ENCODE measurements at regions not wholly inside any gene's neighbourhood (a gene's known extent, or its start where the extent isn't known, plus 50 kb on each side); places are given as distances from the start of the nearest gene placed in this dataset.

DNA sequence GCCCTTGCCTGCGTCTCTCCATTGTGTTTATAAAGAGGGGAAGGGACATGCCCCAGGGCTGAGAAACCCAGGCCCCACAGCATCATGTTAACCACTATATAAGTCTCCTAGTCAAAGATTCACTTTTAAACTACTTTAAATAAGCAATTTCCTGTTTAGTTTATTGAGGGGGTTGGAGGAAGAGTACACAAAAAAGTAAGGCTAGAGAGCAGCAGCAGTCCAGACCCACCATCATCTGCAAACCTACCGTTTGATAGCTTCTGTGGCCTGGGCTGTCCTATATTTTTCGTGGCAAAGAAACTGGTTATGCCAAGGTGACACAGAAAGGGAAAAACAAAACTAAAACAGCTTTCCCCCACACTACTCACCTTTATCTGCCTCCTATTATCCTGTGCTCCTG lies 646.1 kb downstream of the IRS1 start:
- no peak for DNase-seq (ENCODE audit: extremely low read depth in 1 of 2, low read depth in 1 of 2)

DNA sequence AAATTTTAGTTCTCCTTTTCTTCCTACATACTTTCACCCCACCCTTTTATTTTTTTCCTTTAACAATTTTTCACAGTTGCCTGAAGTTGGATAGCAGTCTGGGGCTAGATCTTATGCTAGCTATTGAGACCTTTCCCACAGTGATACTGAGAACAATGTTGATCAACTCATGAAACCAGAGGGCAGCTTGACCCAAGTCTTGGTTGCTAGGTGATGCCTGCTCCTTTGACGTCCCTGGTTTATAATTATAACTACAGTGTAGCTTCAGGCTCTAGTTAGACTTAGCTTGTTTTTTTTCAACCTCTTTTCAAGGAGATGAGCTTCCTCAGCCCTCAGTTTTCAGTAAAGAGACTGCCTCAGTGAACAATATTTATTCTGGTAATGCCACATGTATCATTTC lies 648.5 kb downstream of the IRS1 start:
- DNase-seq (ENCODE audit: extremely low read depth in 1 of 2, low read depth in 1 of 2), result no peak

DNA sequence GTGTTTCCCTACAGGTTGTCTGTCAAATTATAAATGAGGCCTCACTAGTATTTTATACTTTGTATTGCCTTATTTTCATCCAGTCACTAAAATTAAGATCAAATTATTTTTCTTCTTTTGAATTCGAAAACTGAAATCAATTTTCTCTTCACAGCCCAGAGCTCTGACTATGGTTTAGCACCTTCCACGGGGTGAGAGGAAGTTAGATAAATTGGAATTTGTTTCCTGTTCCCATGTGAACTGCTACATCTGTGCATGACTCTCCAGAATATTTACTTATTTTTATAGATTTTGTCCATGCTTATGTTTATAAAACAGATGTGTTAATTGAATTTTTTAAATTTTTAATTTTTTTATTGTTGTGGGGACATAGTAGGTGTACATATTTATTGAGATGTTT lies 656.5 kb downstream of the IRS1 start:
- DNase-seq (ENCODE audit: extremely low read depth in 1 of 2, low read depth in 1 of 2), result no peak

DNA sequence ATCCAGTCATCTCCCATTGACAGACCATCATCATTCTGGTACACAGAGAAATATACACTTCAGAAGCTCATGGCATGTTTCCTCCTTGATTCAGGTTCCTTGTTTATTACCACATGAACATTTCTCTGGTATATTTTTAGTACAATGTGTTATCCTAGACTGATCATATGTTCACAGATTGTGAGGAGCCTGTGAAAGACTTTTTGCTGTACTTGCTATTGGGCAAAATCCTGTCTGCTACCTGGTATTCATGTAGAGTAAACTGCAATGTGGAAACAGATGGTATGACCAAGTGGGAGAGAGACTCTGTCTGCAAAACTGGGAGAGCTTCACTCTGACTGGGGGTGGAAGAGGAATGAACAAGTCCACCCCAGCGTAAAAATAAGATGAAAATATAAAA lies 657.2 kb downstream of the IRS1 start:
- no peak for DNase-seq (ENCODE audit: extremely low read depth in 1 of 2, low read depth in 1 of 2)

DNA sequence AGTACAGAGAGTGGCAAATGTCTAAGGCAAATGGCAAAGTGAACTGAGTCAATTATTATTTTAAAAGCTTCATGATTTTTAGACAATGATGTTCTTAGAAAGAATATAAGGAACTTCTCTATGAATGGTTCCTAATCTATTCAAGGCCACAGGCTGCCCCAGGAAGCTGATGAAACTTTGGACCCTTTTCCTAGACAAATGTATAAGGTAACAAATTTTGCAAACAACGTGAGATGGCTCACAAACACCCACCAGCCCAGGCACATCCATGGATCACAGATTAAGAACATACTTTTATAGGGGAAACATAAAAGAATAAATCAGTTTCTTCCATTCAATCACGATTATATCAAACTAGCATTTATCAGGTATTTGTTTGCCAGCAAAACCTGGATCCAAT lies 659.0 kb downstream of the IRS1 start:
- no peak for DNase-seq (ENCODE audit: extremely low read depth in 1 of 2, low read depth in 1 of 2)

DNA sequence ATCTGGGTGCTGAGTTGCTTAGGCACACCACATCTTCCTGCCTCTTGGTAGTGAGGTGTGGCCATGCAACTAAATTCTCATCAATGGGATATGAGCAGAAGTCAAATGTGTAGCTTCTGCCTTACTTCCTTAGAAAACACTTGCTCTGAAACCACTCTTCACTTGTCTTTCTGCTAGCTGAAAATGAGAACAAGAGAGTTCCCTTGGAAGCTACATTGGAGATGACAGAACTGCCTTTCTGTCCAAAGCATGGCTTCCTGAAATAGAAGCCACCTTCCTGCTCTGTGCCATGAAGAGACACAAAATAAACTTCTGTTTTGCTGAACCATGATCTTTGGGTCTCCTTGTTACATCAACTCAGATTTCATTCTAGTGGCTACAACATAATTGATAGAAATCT lies 659.9 kb downstream of the IRS1 start:
- no peak for DNase-seq (ENCODE audit: extremely low read depth in 1 of 2, low read depth in 1 of 2)

DNA sequence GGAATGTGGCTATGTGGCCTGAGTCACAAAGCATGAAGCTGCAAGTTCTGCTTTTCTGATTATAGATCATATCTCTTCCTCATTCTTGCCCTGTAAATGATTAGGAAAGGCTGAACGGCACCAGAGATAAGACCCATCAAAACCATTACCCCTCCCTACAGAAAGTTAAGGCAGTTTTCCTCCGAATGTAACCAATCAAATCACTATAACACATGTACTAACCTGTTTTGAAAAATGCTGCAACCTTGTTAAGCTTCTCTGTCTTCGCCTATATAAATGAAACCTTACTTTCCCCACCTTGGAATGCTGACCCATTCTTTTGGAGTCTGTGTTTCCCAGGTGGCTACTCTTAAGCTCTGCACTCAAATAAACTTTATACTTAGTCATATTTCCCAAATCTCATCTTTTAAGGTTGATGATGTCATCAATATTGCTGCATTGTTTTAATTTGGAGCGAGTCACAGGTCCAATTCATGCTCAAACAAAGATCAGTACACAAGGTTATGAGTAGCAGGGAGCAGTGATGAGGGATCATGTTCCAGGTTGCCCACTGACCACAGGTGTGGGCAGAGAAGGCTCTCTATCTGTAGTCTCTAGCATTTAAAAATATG lies 662.3 kb downstream of the IRS1 start:
- no peak for DNase-seq (ENCODE audit: extremely low read depth in 1 of 2, low read depth in 1 of 2)

DNA sequence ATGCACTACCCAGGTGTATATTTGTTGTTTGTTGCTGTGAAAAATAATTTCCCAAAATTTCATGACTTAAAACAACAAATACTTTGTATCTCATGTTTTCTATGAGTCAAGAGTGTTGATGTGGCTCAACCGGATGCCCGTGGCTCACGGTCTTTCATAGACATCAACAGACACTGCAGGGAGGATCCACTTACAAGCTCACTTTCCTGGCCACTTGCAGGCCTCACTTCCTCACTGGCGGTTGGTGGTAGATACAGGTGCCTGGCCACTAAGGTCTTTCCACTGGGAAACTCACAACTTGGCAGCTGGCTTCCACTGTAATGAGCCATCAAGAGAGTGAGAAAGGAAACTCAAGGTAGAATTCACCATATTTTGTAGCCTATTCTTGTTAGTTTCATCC lies 662.9 kb downstream of the IRS1 start:
- DNase-seq (ENCODE audit: extremely low read depth in 1 of 2, low read depth in 1 of 2), result no peak

DNA sequence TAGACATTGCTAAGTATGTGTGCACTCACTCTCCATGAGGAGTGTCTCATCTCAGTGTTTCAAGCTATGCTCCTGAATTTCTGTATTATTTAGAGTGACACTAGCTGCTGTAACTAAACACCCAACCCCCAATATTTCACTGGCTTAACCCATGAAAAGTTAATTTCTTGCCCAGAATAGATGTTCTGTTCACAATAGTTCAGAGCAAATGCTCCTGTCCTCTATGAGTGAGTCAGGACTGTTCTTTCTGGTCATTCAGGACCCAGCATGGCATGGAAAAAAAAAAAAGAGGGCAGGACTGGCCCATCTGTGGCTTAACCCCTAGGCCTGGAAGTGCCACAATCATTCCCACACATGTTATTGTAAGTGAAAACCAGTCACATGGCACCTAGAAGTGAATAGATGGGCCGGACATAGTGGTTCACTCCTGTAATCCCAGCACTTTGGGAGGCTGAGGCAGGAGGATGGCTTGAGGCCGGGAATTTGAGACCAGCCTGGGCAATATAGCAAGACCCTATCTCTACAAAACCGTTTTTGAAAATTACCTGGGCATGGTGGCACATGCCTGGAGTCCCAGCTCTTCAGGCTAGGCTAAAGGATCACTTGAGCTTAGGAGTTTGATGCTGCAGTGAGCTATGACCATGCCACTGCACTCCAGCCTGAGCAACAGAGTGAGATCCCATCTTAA lies 663.6 kb downstream of the IRS1 start:
- DNase-seq (ENCODE audit: extremely low read depth in 1 of 2, low read depth in 1 of 2), result no peak

DNA sequence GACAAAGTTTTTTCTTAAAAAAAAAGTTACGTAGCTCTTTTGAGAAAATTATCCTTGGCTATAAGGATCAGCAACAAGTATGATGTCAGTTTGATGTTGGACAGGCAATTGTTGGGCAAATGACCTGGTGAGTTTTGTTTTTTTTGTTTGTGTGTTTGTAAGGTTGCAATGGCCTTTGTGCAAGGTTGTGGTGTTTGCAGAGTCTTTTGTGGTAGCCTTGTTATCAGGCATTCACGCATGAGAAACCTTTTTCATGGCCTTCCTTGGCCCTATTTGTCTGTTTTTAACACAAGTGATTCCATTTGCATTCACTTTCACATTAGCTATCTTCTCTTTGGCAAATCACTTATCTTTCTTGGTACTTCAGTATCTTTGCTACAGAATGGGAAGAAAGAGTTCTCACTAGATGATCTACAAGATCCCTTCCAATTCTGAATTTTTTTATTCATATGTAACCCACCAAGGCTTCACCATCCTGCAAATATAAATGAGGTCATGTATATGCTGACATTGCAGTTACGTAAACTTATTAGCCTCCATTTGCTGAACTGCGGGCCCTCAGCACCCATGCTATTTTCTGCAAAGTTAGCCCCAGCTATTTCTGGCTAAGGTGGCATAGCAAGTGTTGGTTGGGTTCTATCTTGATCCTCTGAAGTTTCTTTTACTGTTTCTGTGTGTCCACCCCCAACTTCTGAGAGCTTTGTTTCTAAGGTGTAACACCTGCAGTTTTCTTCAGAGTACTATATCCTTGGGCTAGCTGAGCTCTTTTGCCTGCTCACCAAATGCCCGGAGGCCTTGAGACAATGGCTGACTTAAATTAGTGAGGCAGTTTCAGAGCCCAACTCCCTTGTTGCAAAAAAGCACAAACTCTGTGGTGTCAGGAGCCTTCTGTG lies 667.1 kb downstream of the IRS1 start:
- no peak for DNase-seq (ENCODE audit: extremely low read depth in 1 of 2, low read depth in 1 of 2)

DNA sequence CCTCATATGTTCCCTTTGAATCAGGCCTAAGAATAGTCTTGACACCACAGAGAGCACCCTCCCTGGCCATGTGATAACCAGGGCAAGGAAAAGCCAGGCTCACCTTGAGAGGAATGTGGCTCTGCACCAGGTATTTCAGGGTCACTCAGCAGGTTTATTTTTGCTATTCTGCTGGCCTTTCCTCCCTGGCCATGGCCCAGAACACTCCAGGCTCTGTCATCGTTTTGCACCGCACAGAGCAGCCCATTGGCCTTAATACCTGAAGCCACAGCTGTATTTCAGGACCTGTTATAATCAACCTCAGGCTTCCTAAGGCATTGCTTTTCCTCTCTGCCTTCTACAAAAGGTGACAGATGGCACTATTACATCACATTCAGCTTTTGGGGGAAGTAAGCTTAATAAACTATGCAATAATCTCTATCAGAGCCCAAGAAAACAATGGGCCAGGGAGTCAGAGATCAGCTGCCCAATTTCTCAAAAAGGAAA lies 668.3 kb downstream of the IRS1 start:
- DNase-seq (ENCODE audit: extremely low read depth in 1 of 2, low read depth in 1 of 2), result no peak

DNA sequence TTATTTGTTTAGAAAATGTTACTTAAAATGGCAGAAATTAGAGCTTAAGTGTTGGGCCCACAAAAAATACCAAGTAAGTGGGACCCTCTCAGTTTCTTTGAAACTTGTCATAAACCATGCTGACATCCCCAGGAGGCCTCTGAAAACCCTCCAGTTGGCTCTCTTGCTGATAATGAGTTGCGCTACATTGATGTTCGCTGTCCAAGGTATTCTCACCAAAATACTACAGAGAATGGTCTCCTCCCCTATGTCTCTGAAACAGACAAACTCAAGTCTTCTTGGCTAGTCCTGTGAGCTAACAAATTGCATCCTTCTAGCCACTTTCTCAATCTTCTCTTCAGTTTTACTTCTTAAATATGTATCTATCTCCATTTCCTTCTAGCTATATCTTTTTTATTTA lies 669.4 kb downstream of the IRS1 start:
- DNase-seq (ENCODE audit: extremely low read depth in 1 of 2, low read depth in 1 of 2), result no peak

DNA sequence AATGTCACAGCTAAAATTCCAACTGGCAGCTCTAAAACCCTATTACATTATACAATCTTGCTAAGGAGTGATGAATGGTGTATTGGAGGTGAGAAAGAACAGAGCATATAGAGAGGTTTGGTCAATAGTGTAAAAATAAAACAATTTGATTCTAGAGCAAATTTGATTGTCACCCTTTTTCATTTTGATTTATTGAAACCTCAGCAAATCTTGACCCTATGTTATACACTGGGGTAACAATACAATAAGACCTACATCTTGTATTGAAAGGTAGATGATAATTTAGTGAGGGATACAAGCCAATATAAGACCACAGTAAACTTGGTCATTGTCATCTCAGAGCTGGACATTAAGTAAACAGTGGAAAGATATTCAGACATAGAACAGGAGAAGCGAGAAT lies 671.9 kb downstream of the IRS1 start:
- DNase-seq (ENCODE audit: extremely low read depth in 1 of 2, low read depth in 1 of 2), result no peak

DNA sequence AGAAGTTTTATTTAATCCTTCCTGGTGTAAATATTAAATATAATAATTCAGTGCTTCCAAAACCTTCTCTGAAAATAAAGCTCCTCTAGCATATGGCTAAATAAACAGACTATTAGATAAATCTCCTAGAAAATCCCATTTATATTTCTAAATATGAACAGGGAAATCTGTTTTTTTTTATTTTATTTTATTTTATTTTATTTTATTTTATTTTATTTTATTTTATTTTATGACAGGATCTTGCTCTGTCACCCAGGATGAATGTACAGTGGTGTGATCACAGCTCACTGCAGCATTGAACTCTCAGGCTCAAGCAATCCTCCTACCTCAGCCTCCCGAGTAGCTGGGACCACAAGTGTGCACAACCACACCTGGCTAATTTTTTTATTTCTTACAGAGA lies 673.5 kb downstream of the IRS1 start:
- DNase-seq (ENCODE audit: extremely low read depth in 1 of 2, low read depth in 1 of 2), result no peak

DNA sequence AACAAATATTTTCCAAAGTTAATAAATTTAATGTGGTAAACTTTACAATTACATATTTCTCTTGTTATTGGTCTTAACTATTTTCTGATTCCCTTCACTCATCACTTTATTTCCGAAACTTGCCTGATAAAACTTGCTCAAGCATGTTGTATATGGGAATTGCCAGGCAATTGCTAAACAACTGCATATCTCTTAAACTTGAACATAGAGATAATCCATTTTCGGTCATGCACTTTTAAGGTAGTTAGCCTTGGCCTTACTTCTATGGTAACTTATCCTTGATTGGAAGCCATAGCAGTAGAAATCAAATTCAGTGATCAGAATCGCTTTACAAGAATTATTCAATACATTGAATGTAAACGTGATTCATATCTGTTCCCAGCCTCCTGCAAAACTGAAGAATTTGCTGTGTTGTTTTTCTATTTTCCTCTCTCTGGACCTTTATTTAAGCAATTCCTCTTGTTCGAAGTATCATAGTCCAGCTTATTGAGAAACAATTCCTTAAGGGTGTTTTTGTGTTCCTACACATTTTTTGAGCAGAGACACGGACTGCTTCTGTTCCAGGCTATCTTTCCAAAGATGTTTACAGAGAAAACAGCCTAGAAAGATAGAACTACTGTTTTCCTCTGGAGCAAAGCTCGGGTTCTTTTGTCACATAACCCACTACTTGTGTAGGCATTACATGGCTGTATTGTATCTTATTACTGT lies 674.3 kb downstream of the IRS1 start:
- no peak for DNase-seq (ENCODE audit: extremely low read depth in 1 of 2, low read depth in 1 of 2)

DNA sequence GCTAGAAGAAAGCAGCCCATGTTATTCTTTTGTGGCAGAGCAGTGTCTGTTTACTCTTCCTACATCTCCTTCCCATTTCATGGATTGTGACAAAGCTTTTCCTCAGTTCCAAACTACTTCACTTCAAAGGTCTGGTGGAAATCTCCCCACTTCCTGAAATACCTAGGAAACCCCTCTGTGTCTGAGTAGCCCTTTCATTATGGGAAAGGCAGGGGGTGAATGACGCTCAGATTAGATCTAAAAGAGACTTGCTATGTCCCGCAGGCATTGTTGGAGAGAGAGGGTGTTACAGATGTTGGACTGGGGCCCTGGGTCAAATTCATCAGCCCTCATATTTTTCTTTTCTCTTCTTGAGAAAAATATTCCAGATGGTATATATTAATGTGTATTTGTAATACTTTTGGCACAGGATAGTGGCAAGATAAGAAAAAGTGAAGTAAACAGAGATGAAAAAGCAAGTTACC lies 675.0 kb downstream of the IRS1 start:
- DNase-seq (ENCODE audit: extremely low read depth in 1 of 2, low read depth in 1 of 2), result no peak

DNA sequence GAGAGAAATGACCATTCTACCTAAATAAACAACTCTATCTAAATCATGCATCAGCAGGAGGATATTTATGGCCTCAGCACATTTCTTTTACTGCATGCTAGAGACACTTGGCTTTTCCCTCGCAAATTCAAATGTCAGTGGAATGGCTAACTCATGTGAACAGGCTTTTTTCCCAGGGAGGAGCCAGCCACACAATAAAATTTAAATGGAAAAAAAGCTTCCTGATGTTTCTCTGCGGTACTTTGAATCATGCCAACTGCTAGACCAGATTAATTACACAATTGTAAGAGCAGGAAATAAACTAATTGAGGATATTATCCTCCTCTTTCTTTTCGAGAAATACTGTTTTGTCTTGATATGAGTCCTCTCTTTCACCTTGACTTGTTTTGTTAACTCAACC lies 676.3 kb downstream of the IRS1 start:
- DNase-seq (ENCODE audit: extremely low read depth in 1 of 2, low read depth in 1 of 2), result no peak

DNA sequence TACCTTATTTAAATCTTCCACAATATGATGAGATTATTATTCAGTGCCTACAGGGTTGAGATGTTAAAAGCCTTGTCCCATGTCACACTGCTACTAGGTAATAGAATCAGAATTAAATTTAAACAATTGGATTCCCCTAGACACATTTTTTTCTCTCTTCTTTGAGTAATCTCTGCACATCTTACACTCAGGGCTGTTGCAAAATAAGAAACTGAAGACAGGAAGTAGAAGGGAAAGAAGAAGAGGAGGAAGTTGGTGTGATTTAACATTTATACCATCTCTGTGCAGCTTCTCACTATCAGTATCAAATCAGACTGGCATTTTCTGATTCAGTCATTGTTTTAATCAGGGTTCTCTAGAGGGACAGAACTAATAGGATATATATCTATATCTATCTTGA lies 677.6 kb downstream of the IRS1 start:
- DNase-seq (ENCODE audit: extremely low read depth in 1 of 2, low read depth in 1 of 2), result no peak

DNA sequence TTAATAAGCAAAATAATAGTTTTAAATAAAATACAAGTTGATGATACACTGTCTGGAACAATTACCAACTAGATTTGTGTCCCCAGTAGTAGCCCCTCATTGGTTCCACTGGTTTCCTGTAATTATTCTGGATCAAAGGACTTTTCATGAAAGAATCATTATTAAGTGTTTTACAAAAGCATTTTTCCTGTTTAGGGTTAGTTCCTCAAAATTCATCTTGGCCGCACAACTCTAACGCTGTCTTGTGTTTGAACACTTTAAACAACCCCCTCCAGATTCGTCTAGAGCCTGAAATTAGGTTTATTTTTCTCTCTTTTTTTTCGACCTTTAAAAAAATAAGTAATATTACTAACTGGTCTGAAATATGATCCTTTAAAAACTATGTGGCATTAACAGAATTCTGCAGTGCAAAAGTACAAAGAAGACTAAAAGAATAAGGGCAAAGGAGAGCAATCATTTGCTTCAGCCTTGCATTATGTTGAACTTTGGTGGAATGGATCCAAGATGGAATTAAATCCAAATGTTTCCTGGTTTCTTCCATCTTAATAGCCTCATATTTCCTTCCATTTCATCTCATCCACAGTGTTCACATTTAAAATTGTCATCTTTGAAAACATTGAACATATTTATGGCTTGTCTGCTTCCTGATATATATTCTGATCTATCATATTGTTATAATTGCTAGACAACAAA lies 678.4 kb downstream of the IRS1 start:
- DNase-seq (ENCODE audit: extremely low read depth in 1 of 2, low read depth in 1 of 2), result no peak
